ENCODE measurements at regions not wholly inside any gene's neighbourhood (a gene's known extent, or its start where the extent isn't known, plus 50 kb on each side); places are given as distances from the start of the nearest gene placed in this dataset.
A peak's percentile ranks its signal among the peaks of the same experiment; 100 is the strongest.

- DNase-seq = no peak
Measured at GRCh38 chr13:50197705-50198104, 182.5 kb downstream of the KCNRG start.

GRCh38 chr13:50198508-50198907 lies 183.3 kb downstream of the KCNRG start:
- DNase-seq = no peak

GRCh38 chr13:50200569-50200968 lies 185.3 kb downstream of the KCNRG start:
- no peak for DNase-seq

- DNase-seq = no peak
Measured at GRCh38 chr13:50200988-50201387, 185.7 kb downstream of the KCNRG start.

- no peak for DNase-seq
Measured at GRCh38 chr13:50202485-50202884, 187.2 kb downstream of the KCNRG start.

GRCh38 chr13:50203256-50203941 lies 188.2 kb downstream of the KCNRG start:
- no peak for DNase-seq

GRCh38 chr13:50205581-50205980 lies 190.3 kb downstream of the KCNRG start:
- no peak for DNase-seq

GRCh38 chr13:50208826-50209335 lies 193.6 kb downstream of the KCNRG start:
- no peak for DNase-seq

- no peak for DNase-seq
Measured at GRCh38 chr13:50209631-50210030, 194.4 kb downstream of the KCNRG start.

GRCh38 chr13:50213526-50213925 lies 198.3 kb downstream of the KCNRG start:
- DNase-seq = no peak

- no peak for DNase-seq
Measured at GRCh38 chr13:50214514-50214913, 199.3 kb downstream of the KCNRG start.

GRCh38 chr13:50215399-50215798 lies 200.2 kb downstream of the KCNRG start:
- no peak for DNase-seq

- DNase-seq = no peak
Measured at GRCh38 chr13:50219743-50220142, 204.5 kb downstream of the KCNRG start.

GRCh38 chr13:50220938-50221337 lies 205.7 kb downstream of the KCNRG start:
- no peak for DNase-seq

GRCh38 chr13:50222569-50223332 lies 207.5 kb downstream of the KCNRG start:
- peak; percentile 21 for DNase-seq

GRCh38 chr13:50224534-50224933 lies 209.3 kb downstream of the KCNRG start:
- DNase-seq = no peak

GRCh38 chr13:50225193-50226155 lies 210.2 kb downstream of the KCNRG start:
- DNase-seq = no peak

GRCh38 chr13:50226515-50227155 lies 211.4 kb downstream of the KCNRG start:
- no peak for DNase-seq

GRCh38 chr13:50227361-50227760 lies 212.1 kb downstream of the KCNRG start:
- no peak for DNase-seq

GRCh38 chr13:50228527-50228926 lies 213.3 kb downstream of the KCNRG start:
- DNase-seq = no peak

- no peak for DNase-seq
Measured at GRCh38 chr13:50229960-50230661, 214.9 kb downstream of the KCNRG start.

GRCh38 chr13:50230662-50230978 lies 215.4 kb downstream of the KCNRG start:
- no peak for DNase-seq

Measured in NCI-H1105 (cell line).